NT2/D1 (cell line): ENCODE measurements at regions not wholly inside any gene's neighbourhood (a gene's known extent, or its start where the extent isn't known, plus 50 kb on each side); places are given as distances from the start of the nearest gene placed in this dataset.

Experiments used
- SUZ12 ChIP-seq: IDR thresholded peaks from 2 replicates; pipeline ENCODE4 v1.6.1; 2011; ENCODE audit not compliant: insufficient read length, insufficient read depth; ENCODE audit errors: extremely low read depth
- ZNF274 ChIP-seq: IDR thresholded peaks from 2 replicates; pipeline ENCODE4 v1.6.1; 2011; ENCODE audit warnings: mild to moderate bottlenecking, low read depth, low read length

DNA sequence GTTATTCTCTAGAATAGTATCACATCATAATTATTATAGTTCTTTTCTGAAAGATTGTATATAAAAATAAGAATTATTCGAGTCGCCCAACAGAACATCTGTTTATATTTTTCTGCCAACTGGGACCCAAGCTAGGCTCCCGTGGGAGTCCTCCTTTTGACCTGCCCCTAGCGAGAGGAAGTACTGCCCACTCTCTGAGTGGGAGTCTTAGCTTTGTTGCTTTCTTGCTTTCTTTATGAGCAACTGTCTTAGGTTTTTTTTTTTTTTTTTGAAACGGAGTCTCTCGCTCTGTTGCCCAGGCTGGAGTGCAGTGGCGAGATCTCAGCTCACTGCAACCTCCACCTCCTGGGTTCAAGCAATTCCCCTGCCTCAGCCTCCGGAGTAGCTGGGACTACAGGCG is 202.0 kb upstream of the ZNF184 start:
- TF ChIP-seq SUZ12 (no peak), ZNF274 (no peak)
